ENCODE measurements at regions not wholly inside any gene's neighbourhood (a gene's known extent, or its start where the extent isn't known, plus 50 kb on each side); places are given as distances from the start of the nearest gene placed in this dataset.
A peak's percentile ranks its signal among the peaks of the same experiment; 100 is the strongest.

- no peaks in the 10 kb centered on the region for H3K27me3 ChIP-seq
- H3K36me3 ChIP-seq: no peaks in the 10 kb centered on the region
- intact Hi-C loops (cut with DNase I): no loop called here
- WGBS, 2 donors: 89 to 95% methylated on average over 3 of the region's 3 CpGs
- peak overlapping the region in 2 of 4 donors; percentile 87 to 88 for H3K27ac ChIP-seq
- TF ChIP-seq CTCF (IDR thresholded peaks at IDR 0.05) (no peak), POLR2A (IDR thresholded peaks at IDR 0.05) (no peak)
- no peaks in the 10 kb centered on the region for H3K9me3 ChIP-seq
- peaks cover 20 to 84% (median 41%) of the 10 kb centered on the region in 3 donors for H3K4me1 ChIP-seq
- H3K4me3 ChIP-seq: no peak overlapping the region
- DNase-seq: no peak
Measured at GRCh38 chr2:217705461-217705860, 297.3 kb downstream of the TNS1 start.

GRCh38 chr2:217703999-217704398 lies 298.8 kb downstream of the TNS1 start:
- Histone ChIP-seq H3K27me3 (no peaks in the 10 kb centered on the region), H3K4me1 (peaks cover 19 to 75% (median 28%) of the 10 kb centered on the region in 3 donors), H3K9me3 (no peaks in the 10 kb centered on the region), H3K36me3 (no peaks in the 10 kb centered on the region), H3K4me3 (no peak overlapping the region), H3K27ac (peak overlapping the region in 2 of 4 donors; percentile 87 to 88)
- TF ChIP-seq CTCF (IDR thresholded peaks at IDR 0.05): no peak
- TF ChIP-seq POLR2A (IDR thresholded peaks at IDR 0.05): no peak
- WGBS, 2 donors: 78 to 88% methylated on average over 3 to 5 of the region's 5 CpGs
- intact Hi-C loops (cut with DNase I): no loop called here
- no peak for DNase-seq

- no peak for TF ChIP-seq POLR2A (IDR thresholded peaks at IDR 0.05)
- TF ChIP-seq CTCF (IDR thresholded peaks at IDR 0.05): no peak
- Histone ChIP-seq H3K27me3 (no peaks in the 10 kb centered on the region), H3K4me3 (no peak overlapping the region), H3K36me3 (no peaks in the 10 kb centered on the region), H3K9me3 (no peaks in the 10 kb centered on the region), H3K27ac (peak overlapping the region in 2 of 4 donors; percentile 87 to 88), H3K4me1 (peaks cover 19 to 76% (median 28%) of the 10 kb centered on the region in 3 donors)
- no peak for DNase-seq
- WGBS, 2 donors: 53 to 68% methylated on average over 4 to 5 of the region's 5 CpGs
- intact Hi-C loops (cut with DNase I): no loop called here
Measured at GRCh38 chr2:217703102-217703501, 299.7 kb downstream of the TNS1 start.

- WGBS, 2 donors: 84 to 92% methylated on average over 5 of the region's 5 CpGs
- DNase-seq: no peak
- intact Hi-C loops (cut with DNase I): no loop called here
- Histone ChIP-seq H3K27ac (peak overlapping the region in 2 of 4 donors; percentile 40 to 87), H3K4me1 (peaks cover 8 to 63% (median 17%) of the 10 kb centered on the region in 3 donors), H3K36me3 (no peaks in the 10 kb centered on the region), H3K4me3 (no peak overlapping the region), H3K27me3 (no peaks in the 10 kb centered on the region), H3K9me3 (no peaks in the 10 kb centered on the region)
- TF ChIP-seq POLR2A (IDR thresholded peaks at IDR 0.05) (no peak), CTCF (IDR thresholded peaks at IDR 0.05) (no peak)
Measured at GRCh38 chr2:217701622-217702021, 301.2 kb downstream of the TNS1 start.

GRCh38 chr2:217698691-217699090 lies 304.1 kb downstream of the TNS1 start:
- H3K4me3 ChIP-seq: no peak overlapping the region
- intact Hi-C loops (cut with DNase I): no loop called here
- no peak for TF ChIP-seq CTCF (IDR thresholded peaks at IDR 0.05)
- peaks cover 0 to 54% (median 7%) of the 10 kb centered on the region in 3 donors for H3K4me1 ChIP-seq
- no peaks in the 10 kb centered on the region for H3K9me3 ChIP-seq
- peak overlapping the region; percentile 12 to 77 (median 63) for H3K27ac ChIP-seq
- no peaks in the 10 kb centered on the region for H3K36me3 ChIP-seq
- H3K27me3 ChIP-seq: no peaks in the 10 kb centered on the region
- no peak for DNase-seq
- WGBS, 2 donors: 79 to 81% methylated on average over 3 of the region's 3 CpGs
